Hepatic stellate cell (primary cell): ENCODE measurements at regions not wholly inside any gene's neighbourhood (a gene's known extent, or its start where the extent isn't known, plus 50 kb on each side); places are given as distances from the start of the nearest gene placed in this dataset.

ENCODE experiments used
- DNase-seq: peaks from one replicate; pipeline ENCODE4 v3.0.0; 2011; ENCODE audit warnings: low spot score

DNA sequence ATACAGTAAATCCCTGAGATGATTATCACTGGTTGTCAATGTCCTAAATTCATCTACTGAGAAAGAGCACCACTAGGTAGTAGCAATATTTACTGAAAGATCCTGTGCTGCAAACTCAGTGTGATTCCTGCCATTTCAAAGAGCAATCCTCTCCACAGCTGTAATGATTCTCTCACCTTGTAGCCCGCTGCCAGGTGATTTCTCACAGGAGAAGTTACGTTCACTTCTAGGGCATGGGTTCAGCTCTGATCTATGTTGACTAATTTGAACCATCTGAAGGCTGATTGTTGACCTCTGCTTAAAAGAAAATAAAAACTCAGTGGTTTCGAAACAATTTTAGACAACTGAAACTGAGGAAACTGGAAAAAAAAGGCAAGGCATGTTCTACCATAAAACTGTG lies 197.0 kb downstream of the FAT4 start:
- DNase-seq, result no peak

- DNase-seq, result no peak
Measured at GRCh38 chr4:125515016-125515415, 200.3 kb downstream of the FAT4 start.

DNA sequence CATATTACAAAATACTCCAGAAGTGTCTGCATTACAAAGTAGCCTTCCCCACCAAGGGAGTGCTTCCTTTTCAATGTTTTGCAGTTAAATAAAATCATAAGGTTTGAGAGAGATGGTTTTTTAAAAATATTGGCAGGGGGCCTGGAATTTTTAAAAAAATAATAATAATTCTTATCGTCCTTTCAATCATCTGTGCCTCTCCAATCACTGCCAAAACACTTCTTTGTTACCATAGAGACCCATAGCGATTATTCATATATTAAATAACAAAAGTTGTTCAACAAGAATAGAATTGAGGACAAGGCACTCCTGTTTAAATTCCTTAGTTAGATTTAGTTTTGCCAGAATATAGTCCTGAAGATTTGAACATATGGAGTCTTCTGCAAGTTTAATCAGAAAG lies 203.1 kb downstream of the FAT4 start:
- no peak for DNase-seq

DNA sequence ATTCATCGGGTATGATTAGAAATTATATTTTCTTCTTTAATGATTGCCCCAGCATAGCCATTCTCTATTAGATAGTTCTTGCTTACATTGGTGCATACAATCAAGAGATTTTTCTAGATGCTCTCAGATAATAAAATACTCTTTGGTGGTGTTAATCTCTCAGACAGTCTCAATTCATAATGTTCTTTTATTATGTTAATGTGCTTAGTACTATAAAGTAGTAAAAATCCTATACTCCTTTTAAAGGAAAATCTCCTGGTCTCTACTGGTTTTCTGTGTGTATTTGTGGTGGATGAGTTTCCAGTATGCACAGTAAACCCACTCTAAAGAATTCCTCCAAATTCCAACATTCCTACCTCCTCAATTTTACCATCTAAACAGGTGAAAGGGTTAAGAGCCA lies 203.5 kb downstream of the FAT4 start:
- no peak for DNase-seq

DNA sequence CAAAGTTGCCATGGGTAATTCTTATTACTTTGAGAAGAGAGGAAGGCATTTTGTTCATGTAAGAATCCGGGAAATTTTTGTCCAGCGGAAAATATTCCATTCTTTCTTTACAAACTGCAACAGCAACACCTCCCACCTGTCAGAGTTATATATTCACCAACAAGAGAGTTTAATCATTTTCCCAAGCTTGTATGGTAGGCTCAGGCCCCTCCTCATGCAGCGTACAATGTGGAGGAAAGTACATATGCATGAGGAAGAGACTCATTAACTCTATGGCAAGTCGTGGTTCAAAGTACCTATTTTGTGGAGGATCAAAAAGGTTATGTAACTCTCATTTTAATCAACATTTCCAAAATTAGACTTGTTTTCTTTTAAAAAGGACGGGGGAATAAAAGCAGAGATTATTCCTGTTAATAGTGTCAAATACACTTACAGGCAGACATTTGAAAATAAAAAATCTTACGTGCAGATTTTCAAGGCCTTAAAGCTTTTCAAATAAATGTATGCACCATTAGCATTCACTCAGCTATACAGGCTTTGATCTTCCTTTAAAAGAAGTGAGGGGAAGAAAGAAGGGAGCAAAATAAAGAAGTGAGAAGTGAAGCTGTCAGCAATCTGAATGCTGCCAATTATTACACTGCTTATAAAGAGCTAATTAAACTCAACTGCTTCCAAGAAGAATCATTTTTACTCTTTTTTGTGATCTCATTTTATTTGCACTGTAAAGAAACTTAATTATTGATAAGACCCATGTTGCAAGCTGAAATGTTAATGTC lies 204.8 kb downstream of the FAT4 start:
- DNase-seq, result no peak

GRCh38 chr4:125520258-125520990 lies 205.7 kb downstream of the FAT4 start:
- no peak for DNase-seq

- DNase-seq, result no peak
Measured at GRCh38 chr4:125522588-125522987, 207.8 kb downstream of the FAT4 start.

DNA sequence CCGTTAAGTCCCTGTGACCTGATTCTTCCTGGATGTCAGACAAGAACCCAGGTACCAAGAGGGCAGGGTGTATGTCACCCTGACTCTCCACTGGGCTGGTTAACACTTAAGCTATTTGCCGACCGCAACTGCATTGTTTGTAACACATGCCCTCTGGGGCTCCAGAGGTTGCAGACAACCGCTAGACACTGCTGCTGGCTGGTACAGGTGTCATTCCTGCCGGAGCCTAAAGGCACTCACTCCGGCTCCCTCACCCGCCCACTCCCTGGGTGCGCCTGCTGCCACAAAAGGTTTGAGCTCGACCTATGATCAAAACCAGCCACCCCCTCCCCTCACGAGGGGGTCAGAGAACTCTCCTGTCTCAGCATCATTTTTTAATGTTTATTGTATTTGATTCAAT lies 208.2 kb downstream of the FAT4 start:
- no peak for DNase-seq

GRCh38 chr4:125526420-125526819 lies 211.7 kb downstream of the FAT4 start:
- DNase-seq, result no peak

- DNase-seq, result no peak
Measured at GRCh38 chr4:125527681-125528080, 212.9 kb downstream of the FAT4 start.

DNA sequence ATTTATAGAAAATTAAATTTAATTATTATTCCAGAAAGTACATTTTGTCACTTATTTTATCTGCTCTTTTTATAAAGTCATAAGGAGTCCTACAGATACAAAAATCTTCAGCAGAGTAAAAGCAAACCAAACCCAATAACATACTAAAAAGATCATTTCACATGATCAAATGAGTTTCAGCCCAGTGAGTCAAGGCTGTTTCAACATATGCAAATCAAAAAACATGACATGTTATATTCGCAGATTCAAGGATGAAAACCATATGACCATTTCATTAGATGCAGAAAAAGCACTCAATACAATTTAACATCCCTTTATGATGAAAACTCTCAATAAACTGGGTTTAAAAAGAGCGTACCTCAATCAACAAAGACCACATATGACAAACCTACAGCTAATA lies 214.3 kb downstream of the FAT4 start:
- no peak for DNase-seq

- no peak for DNase-seq
Measured at GRCh38 chr4:125538670-125539069, 223.9 kb downstream of the FAT4 start.

DNA sequence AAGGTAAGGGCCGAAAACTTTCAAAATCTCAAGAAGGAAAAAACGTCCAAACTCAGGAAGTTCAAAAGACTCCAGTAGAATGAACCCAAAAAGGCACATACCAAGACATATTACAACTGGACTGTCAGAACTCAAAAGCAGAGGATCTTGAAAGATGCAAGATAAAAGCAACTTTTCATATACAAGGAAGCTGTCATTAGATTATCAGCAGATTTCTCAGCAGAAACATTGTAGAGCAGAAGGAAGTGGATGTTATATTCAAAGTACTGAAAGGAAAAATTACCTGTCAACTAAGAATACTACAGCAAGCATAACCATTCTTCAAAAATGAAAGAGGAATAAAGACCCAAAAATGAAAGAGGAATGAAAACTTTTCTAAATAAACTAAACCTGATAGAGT lies 224.9 kb downstream of the FAT4 start:
- DNase-seq, result no peak

GRCh38 chr4:125541836-125542385 lies 227.2 kb downstream of the FAT4 start:
- DNase-seq, result no peak

GRCh38 chr4:125546272-125546671 lies 231.5 kb downstream of the FAT4 start:
- DNase-seq, result no peak

GRCh38 chr4:125547836-125548235 lies 233.1 kb downstream of the FAT4 start:
- no peak for DNase-seq

DNA sequence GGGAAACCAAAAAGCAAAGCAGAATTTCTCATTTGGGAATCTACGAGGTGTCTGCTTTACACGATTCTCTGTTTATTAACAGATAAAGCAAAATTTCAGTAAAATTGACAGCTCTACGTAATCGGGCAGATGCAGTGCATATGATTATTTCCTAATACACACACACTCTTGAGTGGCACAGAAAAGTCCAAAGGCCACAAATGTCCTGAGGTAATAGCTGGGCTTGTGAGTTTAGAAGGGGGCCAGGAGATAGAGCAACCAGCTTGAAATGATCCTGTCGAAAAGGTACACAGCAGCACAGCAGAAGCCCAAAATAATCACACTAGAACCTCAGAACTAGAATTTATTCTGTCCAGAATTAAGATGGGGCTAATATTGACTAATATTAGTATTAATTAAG lies 236.0 kb downstream of the FAT4 start:
- no peak for DNase-seq

DNA sequence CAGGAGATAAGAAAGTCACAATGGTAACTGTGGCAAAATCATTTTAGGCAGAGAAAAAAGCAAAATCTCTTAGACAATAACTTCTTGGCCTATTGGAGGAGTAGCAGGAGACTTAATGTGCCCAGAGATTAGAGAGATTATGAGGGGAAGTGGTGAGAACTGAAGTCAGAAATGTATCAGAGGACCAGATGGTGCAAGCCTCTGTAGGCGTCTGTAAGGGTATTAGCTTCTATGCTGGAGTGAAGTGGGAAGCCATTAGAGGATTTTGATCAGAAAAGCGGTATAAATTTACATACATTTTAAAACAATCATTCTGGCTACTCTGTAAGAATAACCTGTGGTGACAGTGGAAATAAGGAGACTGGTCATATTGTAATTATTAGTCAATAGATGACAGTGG lies 236.7 kb downstream of the FAT4 start:
- DNase-seq, result no peak

DNA sequence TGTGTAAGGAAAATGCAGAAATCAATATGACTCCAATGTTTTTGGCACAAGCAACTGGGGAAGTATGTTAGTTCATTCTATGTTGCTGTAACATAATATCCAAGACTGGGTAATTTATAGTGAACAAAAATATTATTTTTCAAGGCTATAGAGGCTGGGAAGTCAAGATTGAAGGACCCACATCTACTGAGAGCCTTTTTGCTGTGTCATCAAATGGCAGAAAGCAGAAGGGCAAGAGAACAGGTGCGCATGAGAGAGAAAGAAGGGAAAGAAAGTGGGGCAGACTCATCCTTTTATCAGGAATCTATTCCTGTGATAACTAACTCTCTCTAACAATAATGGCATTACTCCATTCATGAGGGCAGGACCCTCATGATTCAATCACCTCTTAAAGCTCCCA lies 237.2 kb downstream of the FAT4 start:
- no peak for DNase-seq

GRCh38 chr4:125572601-125573000 lies 257.8 kb downstream of the FAT4 start:
- no peak for DNase-seq

- DNase-seq, result no peak
Measured at GRCh38 chr4:125573368-125573767, 258.6 kb downstream of the FAT4 start.

DNA sequence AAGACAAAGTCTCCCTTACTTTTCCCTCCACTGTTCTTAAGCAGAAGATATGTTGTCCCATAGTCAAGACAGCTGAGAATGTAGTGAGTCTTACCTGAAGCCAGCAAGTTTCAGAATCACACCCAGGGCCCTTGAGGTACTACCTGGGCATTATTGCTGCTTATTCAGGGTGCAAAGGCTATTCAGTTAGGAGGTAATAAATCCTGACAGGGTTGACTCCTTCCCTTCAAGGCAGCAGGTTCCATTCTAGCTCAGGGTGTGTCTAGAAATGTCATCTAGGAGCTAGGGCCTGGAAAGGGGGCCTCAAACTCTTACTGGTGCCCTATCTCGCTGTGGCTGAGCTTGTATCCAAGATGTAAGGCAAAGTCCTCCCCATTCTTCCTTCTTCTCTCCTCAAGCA lies 259.0 kb downstream of the FAT4 start:
- no peak for DNase-seq

DNA sequence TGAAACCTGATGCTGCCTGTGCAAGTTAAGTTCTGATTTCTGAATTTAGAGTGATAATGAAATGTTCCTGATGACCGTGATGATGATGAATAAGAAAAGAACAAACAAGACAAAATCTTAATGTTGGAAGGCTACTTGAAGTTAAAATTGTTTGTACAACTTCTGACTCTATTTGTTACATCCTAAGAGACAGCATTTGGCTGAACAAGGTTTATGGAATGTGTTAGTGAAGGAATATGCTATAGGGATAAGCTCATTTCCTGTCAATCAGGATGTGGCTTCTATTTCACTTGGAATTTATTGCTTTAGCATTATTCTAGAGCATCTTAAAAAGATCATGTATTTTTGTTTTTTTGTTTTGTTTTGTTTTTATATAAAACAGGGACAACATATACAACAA lies 267.5 kb downstream of the FAT4 start:
- no peak for DNase-seq

- no peak for DNase-seq
Measured at GRCh38 chr4:125590158-125590557, 275.4 kb downstream of the FAT4 start.
